PC-9 (cell line): ENCODE measurements at regions not wholly inside any gene's neighbourhood (a gene's known extent, or its start where the extent isn't known, plus 50 kb on each side); places are given as distances from the start of the nearest gene placed in this dataset.

ENCODE experiments used
- BruUV-seq: library from RNA; stranded (reverse); fragments of 400-500 nt; replicated peaks from 2 replicates; lab custom pipeline; 2021; lab: Mats Ljungman, UMichigan
- CTCF ChIA-PET: fragments of 300-600 bp; sonication (Branson Sonifier 250); formaldehyde crosslinking; loops from one replicate; lab custom pipeline; 2022; ENCODE audit warnings: antibody characterized with exemption; lab: Charles Lee
- POLR2A ChIA-PET: fragments of 300-600 bp; sonication (Branson Sonifier 250); formaldehyde crosslinking; loops from one replicate; lab custom pipeline; 2022; ENCODE audit warnings: antibody characterized with exemption; ENCODE audit not compliant: unreplicated experiment; lab: Charles Lee
- DNase-seq, 2 experiments: peaks; one replicate each; pipeline versions ENCODE4 v3.0.0 to v3.0.0-alpha.2; 2015 to 2022; ENCODE audit warnings: mixed read lengths in 1 of 2
- H2AFZ ChIP-seq: fragments of 200-600 bp; sonication (generic); 2 replicates; pipeline ENCODE4 v1.8.1; 2017; ENCODE audit warnings: antibody characterized with exemption
- H3F3A ChIP-seq: fragments of 200-600 bp; sonication (generic); 2 replicates; pipeline ENCODE4 v1.8.1; 2017; ENCODE audit warnings: antibody characterized with exemption, mild to moderate bottlenecking, low read depth; ENCODE audit not compliant: insufficient read depth
- H3K27ac ChIP-seq: fragments of 200-600 bp; sonication (generic); 2 replicates; pipeline ENCODE4 v1.6.1; 2016; ENCODE audit warnings: mixed run types
- H3K27me3 ChIP-seq: fragments of 200-600 bp; sonication (generic); 2 replicates; pipeline ENCODE4 v1.6.1; 2016; ENCODE audit warnings: low read depth, mixed run types; ENCODE audit not compliant: insufficient read depth
- H3K36me3 ChIP-seq: fragments of 200-600 bp; sonication (generic); 2 replicates; pipeline ENCODE4 v1.6.1; 2016; ENCODE audit warnings: low read depth, mixed run types
- H3K4me1 ChIP-seq: fragments of 200-600 bp; sonication (generic); replicated peaks from 2 replicates; pipeline ENCODE4 v1.6.1; 2016; ENCODE audit warnings: mixed run types; ENCODE audit not compliant: insufficient read depth
- H3K4me2 ChIP-seq: fragments of 200-600 bp; sonication (generic); 2 replicates; pipeline ENCODE4 v1.6.1; 2017; ENCODE audit warnings: mixed run types
- H3K4me3 ChIP-seq: fragments of 200-600 bp; sonication (generic); 2 replicates; pipeline ENCODE4 v1.6.1; 2016; ENCODE audit warnings: mixed run types
- H3K79me2 ChIP-seq: fragments of 200-600 bp; sonication (generic); 2 replicates; pipeline ENCODE4 v1.6.1; 2017; ENCODE audit warnings: low read depth, mixed run types
- H3K9me2 ChIP-seq: fragments of 200-600 bp; sonication (generic); 2 replicates; pipeline ENCODE4 v1.8.1; 2017; ENCODE audit warnings: mild to moderate bottlenecking; ENCODE audit not compliant: insufficient read depth
- H3K9me3 ChIP-seq: fragments of 200-600 bp; sonication (generic); 2 replicates; pipeline ENCODE4 v1.8.1; 2016; ENCODE audit warnings: low read depth; ENCODE audit not compliant: insufficient read depth
- H4K20me1 ChIP-seq: fragments of 200-600 bp; sonication (generic); 2 replicates; pipeline ENCODE4 v1.8.1; 2017; ENCODE audit not compliant: insufficient read depth
- CTCF ChIP-seq: fragments of 200-600 bp; sonication (generic); conservative IDR thresholded peaks from 2 replicates; pipeline ENCODE4 v1.6.1; 2017; ENCODE audit warnings: mixed run types, antibody characterized with exemption, mild to moderate bottlenecking, moderate library complexity
- EZH2 ChIP-seq: fragments of 200-600 bp; sonication (generic); IDR thresholded peaks from 2 replicates; pipeline ENCODE4 v1.8.0; 2017; ENCODE audit warnings: antibody characterized with exemption, low read depth
- intact Hi-C: fragments of 100-400 bp; cut with micrococcal nuclease; formaldehyde crosslinking; loops from one replicate; pipeline ENCODE4 v1.10.0; 2022; ENCODE audit not compliant: unreplicated experiment

DNA sequence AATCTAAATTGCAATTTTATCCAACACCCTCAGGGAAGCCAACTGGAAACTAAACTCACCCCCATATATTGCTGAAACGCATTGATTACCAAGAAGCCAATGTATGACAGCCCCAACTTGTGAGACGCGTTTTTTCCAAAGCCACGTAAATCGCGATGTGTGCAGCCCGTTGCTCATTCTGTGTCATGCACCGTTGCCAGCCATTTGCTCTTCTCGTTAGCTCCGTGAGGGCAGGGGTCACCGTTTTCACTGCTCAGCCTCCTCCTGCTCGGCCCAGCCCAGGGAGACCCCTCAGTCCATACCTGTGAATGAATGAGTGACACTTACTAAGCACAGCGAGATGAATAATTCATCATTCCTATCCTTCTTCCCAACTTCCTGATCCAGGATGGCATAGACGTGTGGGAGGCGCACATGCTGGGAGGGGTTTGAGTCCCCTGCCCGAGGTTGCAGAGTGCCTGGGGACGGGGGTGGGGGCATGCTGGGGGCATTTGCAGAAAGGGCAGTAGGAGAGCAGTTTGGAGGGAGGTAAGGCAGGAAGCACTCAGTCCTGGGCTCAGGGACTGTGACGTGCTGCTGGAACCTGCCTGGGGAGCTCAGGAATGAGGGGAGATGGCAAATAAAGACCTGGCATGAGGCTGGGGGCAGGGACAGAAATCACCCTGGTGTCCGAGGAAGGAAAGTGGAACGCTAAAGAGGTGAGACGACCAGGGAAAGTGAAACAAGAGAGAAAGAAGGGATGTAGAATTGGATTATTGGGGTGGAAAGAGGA lies 104.2 kb upstream of the SDK1 start:
- Histone ChIP-seq H3K4me3 (no peak overlapping the region), H3K9me3 (peaks cover 11% of the 10 kb centered on the region; the same call in 1 of the 2 replicates), H3F3A (peaks cover 31% of the 10 kb centered on the region), H3K36me3 (no peaks in the 10 kb centered on the region), H4K20me1 (no peaks in the 10 kb centered on the region), H3K4me2 (no peak overlapping the region), H3K27me3 (no peaks in the 10 kb centered on the region), H3K4me1 (peaks cover 40% of the 10 kb centered on the region), H3K9me2 (no peaks in the 10 kb centered on the region), H2AFZ (no peak overlapping the region), H3K79me2 (no peaks in the 10 kb centered on the region), H3K27ac (no peak overlapping the region)
- CTCF ChIA-PET: no interaction called here
- no peak for TF ChIP-seq EZH2
- no peak for TF ChIP-seq CTCF
- DNase-seq: no peak
- BruUV-seq: no TSS peak
- intact Hi-C loops: loop anchor here (10.0 kb wide), 1 partner anchor 108 kb away; the partner anchor contains the start of gene SDK1
- POLR2A ChIA-PET: no interaction called here

DNA sequence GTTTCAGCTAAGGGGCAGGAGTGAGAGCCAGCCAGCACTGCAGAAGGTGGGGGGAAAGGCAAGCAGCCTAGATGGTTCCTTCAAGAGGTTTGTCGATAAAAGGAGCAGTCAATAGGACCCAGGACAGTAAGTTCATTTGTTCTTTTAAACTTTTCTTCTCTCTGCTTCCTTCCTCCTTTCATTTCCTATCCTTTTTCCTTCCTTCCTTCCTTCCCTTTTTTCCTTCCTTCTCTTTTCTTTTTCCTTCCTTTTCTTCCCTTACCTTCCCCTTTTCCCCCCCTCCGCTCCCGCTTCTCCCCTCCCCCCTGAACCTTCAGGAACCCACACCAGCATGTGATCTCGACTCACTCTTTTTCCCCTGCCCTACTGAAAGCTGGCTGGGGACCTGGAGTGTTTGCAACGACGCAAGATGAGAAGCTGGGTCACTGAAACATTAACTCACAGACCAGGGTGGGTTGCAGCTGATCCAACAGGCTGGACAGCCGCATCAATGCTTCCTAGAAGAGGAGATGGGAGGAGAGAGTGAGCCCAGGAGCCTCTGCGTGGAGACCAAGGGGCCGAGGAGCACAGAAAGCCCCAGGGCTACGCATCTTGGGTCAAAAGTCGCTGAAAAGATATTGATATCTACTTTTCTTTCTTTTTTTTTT lies 103.4 kb upstream of the SDK1 start:
- no peak overlapping the region for H2AFZ ChIP-seq
- ChIA-PET POLR2A (no interaction called here), CTCF (interaction anchor here (0.7 kb wide), 1 partner anchor 332 kb away, joined by 8 read pairs; no protein-coding TSS in a partner anchor)
- no peaks in the 10 kb centered on the region for H3K27me3 ChIP-seq
- H3K79me2 ChIP-seq: no peaks in the 10 kb centered on the region
- no peak for DNase-seq
- H3F3A ChIP-seq: peaks cover 31% of the 10 kb centered on the region
- H3K9me3 ChIP-seq: peaks cover 11% of the 10 kb centered on the region; the same call in 1 of the 2 replicates
- H4K20me1 ChIP-seq: no peaks in the 10 kb centered on the region
- BruUV-seq: no TSS peak
- no peak overlapping the region for H3K4me2 ChIP-seq
- TF ChIP-seq EZH2 (no peak), CTCF (no peak)
- intact Hi-C loops: loop anchor here (10.0 kb wide), 1 partner anchor 107 kb away; the partner anchor contains the start of gene SDK1
- H3K9me2 ChIP-seq: no peaks in the 10 kb centered on the region
- no peak overlapping the region for H3K4me3 ChIP-seq
- no peak overlapping the region for H3K27ac ChIP-seq
- H3K36me3 ChIP-seq: no peaks in the 10 kb centered on the region
- peaks cover 40% of the 10 kb centered on the region for H3K4me1 ChIP-seq

DNA sequence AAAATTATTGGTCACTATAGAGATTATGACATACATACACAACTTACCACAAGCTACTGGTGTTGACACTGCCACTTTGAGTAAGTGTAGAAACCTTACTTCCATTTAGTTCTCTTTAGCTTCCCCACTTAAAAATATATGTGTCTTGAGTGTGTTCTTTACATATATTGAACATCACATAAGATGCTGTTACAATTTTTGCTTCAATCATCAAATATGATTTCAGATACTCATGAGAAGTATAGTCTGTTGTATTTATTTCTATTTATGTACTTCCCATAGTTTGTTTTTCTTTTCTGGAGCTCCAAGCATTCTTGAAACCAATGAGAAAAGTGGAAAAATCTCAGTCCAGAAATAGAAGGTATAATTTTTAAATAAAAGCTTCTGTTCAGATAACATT lies 102.7 kb upstream of the SDK1 start:
- H3K79me2 ChIP-seq: no peaks in the 10 kb centered on the region
- H3F3A ChIP-seq: peaks cover 29% of the 10 kb centered on the region
- no peak overlapping the region for H2AFZ ChIP-seq
- intact Hi-C loops: loop anchor here (10.0 kb wide), 1 partner anchor 106 kb away; the partner anchor contains the start of gene SDK1
- no peak overlapping the region for H3K4me2 ChIP-seq
- 0 out of 2 replicates have a peak, but pooled peaks cover 3% of the 10 kb centered on the region for H3K9me2 ChIP-seq
- ChIA-PET POLR2A (no interaction called here), CTCF (interaction anchor here (0.7 kb wide), 1 partner anchor 333 kb away, joined by 8 read pairs; no protein-coding TSS in a partner anchor)
- TF ChIP-seq EZH2 (no peak), CTCF (no peak)
- no peaks in the 10 kb centered on the region for H3K27me3 ChIP-seq
- no peak overlapping the region for H3K4me3 ChIP-seq
- DNase-seq: no peak
- H4K20me1 ChIP-seq: no peaks in the 10 kb centered on the region
- no peak overlapping the region for H3K27ac ChIP-seq
- peaks cover 35% of the 10 kb centered on the region for H3K4me1 ChIP-seq
- H3K9me3 ChIP-seq: peaks cover 11% of the 10 kb centered on the region; the same call in 1 of the 2 replicates
- H3K36me3 ChIP-seq: no peaks in the 10 kb centered on the region
- BruUV-seq: no TSS peak
